ENCODE measurements at regions not wholly inside any gene's neighbourhood (a gene's known extent, or its start where the extent isn't known, plus 50 kb on each side); places are given as distances from the start of the nearest gene placed in this dataset.
"Not testable (repeated sequence)": the region's sequence is repeated elsewhere in the genome, so short reads cannot be mapped to it uniquely, and the experiment has no call there.

DNA sequence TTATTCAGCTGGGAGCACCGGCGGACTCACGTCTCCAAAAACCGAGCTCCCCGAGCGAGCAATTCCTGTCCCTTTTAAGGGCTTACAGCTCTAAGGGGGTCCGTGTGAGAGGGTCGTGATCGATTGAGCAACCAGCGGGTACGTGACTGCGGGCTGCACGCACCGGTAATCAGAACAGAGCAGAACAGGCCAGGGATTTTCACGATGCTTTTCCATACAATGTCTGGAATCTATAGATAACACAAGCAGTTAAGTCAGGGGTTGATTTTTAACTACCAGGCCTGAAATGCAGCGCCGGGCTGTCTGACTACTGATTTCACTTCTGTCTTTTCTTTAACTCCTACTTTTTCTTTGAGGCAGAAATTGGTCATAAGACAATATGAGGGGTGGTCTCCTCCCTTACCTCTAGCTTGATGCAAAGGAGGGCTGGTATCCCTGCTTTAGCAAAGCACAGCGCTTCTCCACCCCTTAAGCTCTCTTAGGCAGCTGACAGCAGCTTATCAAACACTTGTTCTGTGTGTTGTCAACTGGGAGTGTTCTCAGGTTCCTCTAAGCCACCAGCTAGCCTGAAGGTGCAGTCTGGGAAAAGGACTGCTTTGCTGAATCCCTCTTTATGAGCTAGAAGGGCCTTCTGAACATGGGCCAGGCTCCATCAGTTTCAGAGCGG lies 323.8 kb upstream of the CCL2 start:
- not testable (repeated sequence) for TF ChIP-seq POLR2A (IDR thresholded peaks at IDR 0.05)
- TF ChIP-seq, protein P1, sequence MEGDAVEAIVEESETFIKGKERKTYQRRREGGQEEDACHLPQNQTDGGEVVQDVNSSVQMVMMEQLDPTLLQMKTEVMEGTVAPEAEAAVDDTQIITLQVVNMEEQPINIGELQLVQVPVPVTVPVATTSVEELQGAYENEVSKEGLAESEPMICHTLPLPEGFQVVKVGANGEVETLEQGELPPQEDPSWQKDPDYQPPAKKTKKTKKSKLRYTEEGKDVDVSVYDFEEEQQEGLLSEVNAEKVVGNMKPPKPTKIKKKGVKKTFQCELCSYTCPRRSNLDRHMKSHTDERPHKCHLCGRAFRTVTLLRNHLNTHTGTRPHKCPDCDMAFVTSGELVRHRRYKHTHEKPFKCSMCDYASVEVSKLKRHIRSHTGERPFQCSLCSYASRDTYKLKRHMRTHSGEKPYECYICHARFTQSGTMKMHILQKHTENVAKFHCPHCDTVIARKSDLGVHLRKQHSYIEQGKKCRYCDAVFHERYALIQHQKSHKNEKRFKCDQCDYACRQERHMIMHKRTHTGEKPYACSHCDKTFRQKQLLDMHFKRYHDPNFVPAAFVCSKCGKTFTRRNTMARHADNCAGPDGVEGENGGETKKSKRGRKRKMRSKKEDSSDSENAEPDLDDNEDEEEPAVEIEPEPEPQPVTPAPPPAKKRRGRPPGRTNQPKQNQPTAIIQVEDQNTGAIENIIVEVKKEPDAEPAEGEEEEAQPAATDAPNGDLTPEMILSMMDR (IDR thresholded peaks at IDR 0.05) = not testable (repeated sequence)

Measured in esophagus squamous epithelium (tissue), 4 donors.